ENCODE measurements at regions not wholly inside any gene's neighbourhood (a gene's known extent, or its start where the extent isn't known, plus 50 kb on each side); places are given as distances from the start of the nearest gene placed in this dataset.
"Not testable (repeated sequence)": the region's sequence is repeated elsewhere in the genome, so short reads cannot be mapped to it uniquely, and the experiment has no call there.

DNA sequence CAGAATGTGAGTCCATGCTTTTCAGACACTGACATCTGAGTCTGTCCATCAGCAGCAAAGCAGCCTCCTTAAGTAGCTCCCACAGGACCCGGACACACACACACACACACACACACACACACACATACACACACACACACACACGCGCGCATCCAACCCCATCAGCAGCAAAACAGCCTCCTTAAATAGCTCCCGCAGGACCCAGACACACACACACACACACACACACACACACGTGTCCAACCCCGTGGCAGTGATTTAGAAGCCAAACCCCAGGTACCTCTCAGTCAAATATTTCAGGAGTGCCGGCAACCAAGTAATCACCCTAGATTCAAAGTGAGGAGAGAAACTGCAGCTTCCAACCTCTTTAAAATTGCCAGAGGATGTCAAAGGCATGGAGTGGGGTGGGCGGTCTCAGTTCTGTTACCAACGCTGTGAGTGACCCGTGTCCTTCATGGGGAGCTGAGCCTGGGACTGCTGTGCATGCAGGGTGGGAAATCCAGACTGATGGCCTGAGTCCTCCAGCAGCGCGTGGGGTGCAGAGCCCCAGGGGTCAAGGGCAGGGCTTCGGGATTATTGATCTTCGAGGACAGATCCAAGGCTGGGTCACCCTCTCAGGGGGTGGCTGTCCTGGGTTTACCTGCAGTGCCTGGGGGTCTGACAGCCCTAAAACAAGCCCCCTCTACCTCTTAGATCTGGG, 293.5 kb downstream of the ADGRD1 start:
- not testable (repeated sequence) for H3K36me3 ChIP-seq (ENCODE audit: control insufficient read depth in 3 of 3, insufficient read depth in 2 of 3, low read depth in 1 of 3, low read length in 3 of 3); DNase-seq; FAIRE-seq; H3K27me3 ChIP-seq (ENCODE audit: control insufficient read depth in 3 of 3, insufficient read depth in 3 of 3, low read length in 3 of 3); H3K27ac ChIP-seq (ENCODE audit: low read depth in 1 of 3, low read length in 2 of 3); H3K9me3 ChIP-seq (ENCODE audit: control insufficient read depth in 2 of 2, insufficient read depth in 1 of 2, low read depth in 1 of 2, low read length in 1 of 2); H3K4me1 ChIP-seq (ENCODE audit: control insufficient read depth in 3 of 3, insufficient read depth in 2 of 3, low read depth in 1 of 3, low read length in 2 of 3); H3K4me3 ChIP-seq (ENCODE audit: low read depth in 1 of 3, low read length in 3 of 3)
- 65 to 70% (median 66%) methylated on average over 14 to 15 of the region's 15 CpGs for WGBS, 3 donors

DNA sequence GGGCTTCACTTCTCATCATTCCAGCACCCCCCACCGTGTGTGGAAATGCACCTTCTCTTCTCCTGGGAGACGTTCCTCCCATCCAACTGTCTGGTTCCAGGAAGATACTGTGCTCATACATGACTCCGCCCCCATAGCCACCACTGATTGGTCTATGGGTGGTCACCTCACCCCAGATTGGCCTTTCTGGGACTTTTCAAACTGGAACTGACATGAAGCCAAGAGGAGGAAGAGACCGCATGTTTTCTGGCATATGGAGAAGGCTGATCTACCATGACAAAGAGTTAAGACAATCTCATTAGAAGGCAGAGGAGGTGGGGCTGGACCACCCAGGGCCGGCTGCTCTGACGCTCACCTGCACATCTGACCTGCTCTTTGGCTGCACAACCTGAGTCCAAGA, 294.2 kb downstream of the ADGRD1 start:
- 52 to 73% (median 71%) methylated on average over 6 of the region's 6 CpGs for WGBS, 3 donors
- not testable (repeated sequence) for H3K4me1 ChIP-seq (ENCODE audit: control insufficient read depth in 3 of 3, insufficient read depth in 2 of 3, low read depth in 1 of 3, low read length in 2 of 3); DNase-seq; H3K9me3 ChIP-seq (ENCODE audit: control insufficient read depth in 2 of 2, insufficient read depth in 1 of 2, low read depth in 1 of 2, low read length in 1 of 2); H3K36me3 ChIP-seq (ENCODE audit: control insufficient read depth in 3 of 3, insufficient read depth in 2 of 3, low read depth in 1 of 3, low read length in 3 of 3); H3K27ac ChIP-seq (ENCODE audit: low read depth in 1 of 3, low read length in 2 of 3); H3K27me3 ChIP-seq (ENCODE audit: control insufficient read depth in 3 of 3, insufficient read depth in 3 of 3, low read length in 3 of 3); H3K4me3 ChIP-seq (ENCODE audit: low read depth in 1 of 3, low read length in 3 of 3); FAIRE-seq

DNA sequence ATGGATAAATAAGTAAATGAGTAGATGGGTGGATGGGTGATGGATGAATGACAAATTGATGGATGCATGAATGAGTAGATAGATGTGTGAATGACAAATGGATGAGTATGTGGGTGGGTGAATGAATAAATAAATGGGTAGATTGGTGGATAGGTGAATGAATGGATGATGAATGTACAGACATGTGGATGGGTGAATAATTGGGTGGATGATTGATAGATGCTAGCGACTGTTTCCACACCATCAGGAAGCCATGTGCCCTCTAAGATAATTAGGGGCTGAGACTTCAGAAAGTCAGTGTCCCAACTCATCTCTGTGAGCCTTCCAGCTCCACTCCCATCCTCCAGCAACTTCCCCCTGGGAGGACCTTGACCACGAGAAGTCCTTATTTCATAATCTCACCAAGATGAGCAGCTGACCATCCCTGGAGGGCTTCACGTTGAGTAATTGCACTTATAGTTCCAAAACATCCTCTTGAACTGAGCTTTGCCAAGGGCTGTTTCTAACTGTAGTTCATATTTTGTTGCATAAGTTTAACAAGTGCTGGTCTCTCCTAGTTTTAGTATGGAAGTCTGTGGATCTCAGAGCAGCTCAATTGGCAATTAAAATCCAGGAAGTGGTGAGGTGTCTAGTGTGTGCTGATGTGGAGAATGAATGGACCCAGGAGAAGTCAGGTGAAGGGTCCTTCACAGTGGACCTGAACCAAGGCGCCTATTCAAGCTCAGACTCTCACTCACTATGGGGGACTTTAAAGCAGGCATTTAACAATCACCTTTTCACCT, 295.7 kb downstream of the ADGRD1 start:
- Histone ChIP-seq H3K27ac (ENCODE audit: low read depth in 1 of 3, low read length in 2 of 3) (no peak overlapping the region), H3K27me3 (ENCODE audit: control insufficient read depth in 3 of 3, insufficient read depth in 3 of 3, low read length in 3 of 3) (peaks cover 0 to 5% (median 0%) of the 10 kb centered on the region in 3 donors), H3K9me3 (ENCODE audit: control insufficient read depth in 2 of 2, insufficient read depth in 1 of 2, low read depth in 1 of 2, low read length in 1 of 2) (no peaks in the 10 kb centered on the region), H3K4me3 (ENCODE audit: low read depth in 1 of 3, low read length in 3 of 3) (no peak overlapping the region), H3K36me3 (ENCODE audit: control insufficient read depth in 3 of 3, insufficient read depth in 2 of 3, low read depth in 1 of 3, low read length in 3 of 3) (no peaks in the 10 kb centered on the region), H3K4me1 (ENCODE audit: control insufficient read depth in 3 of 3, insufficient read depth in 2 of 3, low read depth in 1 of 3, low read length in 2 of 3) (no peaks in the 10 kb centered on the region)
- DNase-seq = no peak
- FAIRE-seq = no peak
- 54 to 58% (median 56%) methylated on average over 4 of the region's 4 CpGs for WGBS, 3 donors

DNA sequence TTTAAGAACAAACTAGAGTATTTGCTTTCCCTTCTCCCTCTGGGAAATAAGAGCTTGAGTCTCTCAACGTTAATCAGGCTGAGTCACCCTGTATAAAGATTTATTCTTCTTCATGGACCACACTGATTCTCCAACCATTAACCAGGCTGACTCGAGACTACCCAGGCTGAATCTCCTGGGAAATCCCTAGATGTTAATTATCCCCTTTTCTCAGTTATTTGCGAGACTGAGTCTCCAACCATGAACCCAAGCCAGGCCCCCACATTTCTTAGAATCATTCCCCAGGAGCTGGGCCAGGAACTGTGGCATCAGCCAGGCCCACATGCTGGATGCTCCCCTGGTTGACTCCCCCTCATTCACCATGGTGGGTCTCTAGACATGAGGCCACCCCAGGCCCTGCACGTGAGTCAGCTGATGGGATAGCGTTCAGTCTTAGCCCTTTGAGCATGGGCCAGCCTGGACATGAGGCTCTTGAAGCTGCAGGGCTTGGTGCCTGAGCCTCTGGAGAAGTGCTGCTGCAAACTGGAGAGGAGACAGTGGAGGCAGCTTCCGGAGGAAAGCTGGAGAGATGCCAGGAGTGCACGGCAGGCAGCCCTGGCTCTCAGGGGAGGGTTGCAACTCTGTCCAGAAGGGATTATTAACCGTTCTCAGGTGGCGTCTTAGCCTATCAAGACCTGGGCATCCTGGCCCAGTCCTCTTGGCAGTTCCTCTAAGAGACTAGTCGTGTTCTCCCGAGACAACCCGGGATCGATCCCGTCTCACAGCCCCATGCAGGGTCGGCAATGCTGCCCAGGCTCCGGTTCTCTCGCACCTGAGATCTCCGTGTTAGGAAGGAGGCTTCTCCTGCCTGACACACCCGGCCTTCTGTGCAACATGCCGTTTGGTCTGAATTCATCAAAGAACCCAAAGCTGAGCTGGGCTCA, 296.6 kb downstream of the ADGRD1 start:
- DNase-seq (no peak), FAIRE-seq (no peak)
- Histone ChIP-seq H3K4me1 (ENCODE audit: control insufficient read depth in 3 of 3, insufficient read depth in 2 of 3, low read depth in 1 of 3, low read length in 2 of 3) (no peaks in the 10 kb centered on the region), H3K27ac (ENCODE audit: low read depth in 1 of 3, low read length in 2 of 3) (no peak overlapping the region), H3K36me3 (ENCODE audit: control insufficient read depth in 3 of 3, insufficient read depth in 2 of 3, low read depth in 1 of 3, low read length in 3 of 3) (no peaks in the 10 kb centered on the region), H3K4me3 (ENCODE audit: low read depth in 1 of 3, low read length in 3 of 3) (no peak overlapping the region), H3K9me3 (ENCODE audit: control insufficient read depth in 2 of 2, insufficient read depth in 1 of 2, low read depth in 1 of 2, low read length in 1 of 2) (no peaks in the 10 kb centered on the region), H3K27me3 (ENCODE audit: control insufficient read depth in 3 of 3, insufficient read depth in 3 of 3, low read length in 3 of 3) (peaks cover 0 to 4% (median 0%) of the 10 kb centered on the region in 3 donors)
- WGBS, 3 donors = 70 to 78% (median 72%) methylated on average over 20 of the region's 20 CpGs

DNA sequence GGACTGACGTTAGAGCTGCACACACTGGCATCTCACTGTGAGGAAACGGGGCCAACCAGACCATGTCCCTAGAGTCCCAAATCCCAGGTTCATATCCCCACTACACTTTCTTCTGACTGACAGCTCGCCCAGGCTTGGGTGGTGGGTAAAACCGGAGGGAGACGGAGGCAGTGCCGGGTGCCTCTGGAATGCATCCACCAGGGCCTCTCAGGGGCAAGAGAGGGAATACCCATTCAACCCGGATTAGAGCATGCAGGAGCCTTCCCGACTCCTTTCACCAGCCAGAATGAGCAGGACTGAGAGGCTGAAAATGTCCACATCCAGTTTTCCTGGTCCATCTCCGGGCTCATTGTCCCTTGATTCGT, 297.2 kb downstream of the ADGRD1 start:
- FAIRE-seq (no peak), DNase-seq (no peak)
- H3K4me3 ChIP-seq (ENCODE audit: low read depth in 1 of 3, low read length in 3 of 3) = no peak overlapping the region
- H3K9me3 ChIP-seq (ENCODE audit: control insufficient read depth in 2 of 2, insufficient read depth in 1 of 2, low read depth in 1 of 2, low read length in 1 of 2) = no peaks in the 10 kb centered on the region
- no peaks in the 10 kb centered on the region for H3K36me3 ChIP-seq (ENCODE audit: control insufficient read depth in 3 of 3, insufficient read depth in 2 of 3, low read depth in 1 of 3, low read length in 3 of 3)
- H3K27me3 ChIP-seq (ENCODE audit: control insufficient read depth in 3 of 3, insufficient read depth in 3 of 3, low read length in 3 of 3) = no peaks in the 10 kb centered on the region
- no peak overlapping the region for H3K27ac ChIP-seq (ENCODE audit: low read depth in 1 of 3, low read length in 2 of 3)
- 80 to 87% (median 81%) methylated on average over 10 of the region's 10 CpGs for WGBS, 3 donors
- H3K4me1 ChIP-seq (ENCODE audit: control insufficient read depth in 3 of 3, insufficient read depth in 2 of 3, low read depth in 1 of 3, low read length in 2 of 3) = no peaks in the 10 kb centered on the region

DNA sequence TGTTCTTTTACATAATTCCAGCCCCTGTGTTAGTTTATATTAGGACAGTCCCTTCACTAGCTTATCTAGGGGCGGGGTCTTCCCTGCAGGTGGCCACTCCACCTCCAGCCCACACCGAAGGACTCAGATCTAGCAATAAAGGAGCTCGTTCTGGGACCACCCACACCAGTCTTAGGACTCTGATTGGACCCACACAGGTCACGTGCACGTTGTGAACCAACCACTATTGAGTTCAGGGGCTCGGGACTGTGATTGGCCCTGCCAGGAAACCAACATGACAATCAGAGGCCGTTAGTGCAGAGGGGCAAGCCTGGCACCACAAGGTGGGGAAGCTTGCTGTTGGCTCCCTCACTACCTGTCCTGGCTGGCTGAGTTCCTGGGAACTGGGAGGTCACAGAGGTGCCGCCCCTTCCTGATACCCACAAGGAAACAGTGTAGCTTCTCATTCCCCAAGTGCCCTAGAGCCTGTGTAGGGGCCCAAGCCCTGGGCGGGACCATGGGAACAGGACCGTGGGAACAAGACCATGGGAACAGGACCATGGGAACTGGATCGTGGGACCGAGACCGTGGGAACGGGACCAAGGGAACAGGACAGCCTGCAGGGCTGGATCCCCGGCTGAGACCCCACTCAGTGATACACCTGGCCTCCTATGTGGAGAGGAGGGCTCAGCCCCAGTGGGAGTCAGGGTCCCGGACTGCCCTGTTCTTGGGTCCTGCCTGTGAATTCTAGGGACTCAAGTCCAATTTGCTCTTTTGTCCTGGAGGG, 297.8 kb downstream of the ADGRD1 start:
- H3K36me3 ChIP-seq (ENCODE audit: control insufficient read depth in 3 of 3, insufficient read depth in 2 of 3, low read depth in 1 of 3, low read length in 3 of 3) = no peaks in the 10 kb centered on the region
- no peak overlapping the region for H3K4me3 ChIP-seq (ENCODE audit: low read depth in 1 of 3, low read length in 3 of 3)
- DNase-seq (no peak), FAIRE-seq (no peak)
- no peaks in the 10 kb centered on the region for H3K4me1 ChIP-seq (ENCODE audit: control insufficient read depth in 3 of 3, insufficient read depth in 2 of 3, low read depth in 1 of 3, low read length in 2 of 3)
- WGBS, 3 donors = 62 to 74% (median 66%) methylated on average over 16 of the region's 16 CpGs
- H3K27me3 ChIP-seq (ENCODE audit: control insufficient read depth in 3 of 3, insufficient read depth in 3 of 3, low read length in 3 of 3) = no peaks in the 10 kb centered on the region
- H3K27ac ChIP-seq (ENCODE audit: low read depth in 1 of 3, low read length in 2 of 3) = no peak overlapping the region
- H3K9me3 ChIP-seq (ENCODE audit: control insufficient read depth in 2 of 2, insufficient read depth in 1 of 2, low read depth in 1 of 2, low read length in 1 of 2) = peaks cover 0 to 5% of the 10 kb centered on the region in 2 donors

DNA sequence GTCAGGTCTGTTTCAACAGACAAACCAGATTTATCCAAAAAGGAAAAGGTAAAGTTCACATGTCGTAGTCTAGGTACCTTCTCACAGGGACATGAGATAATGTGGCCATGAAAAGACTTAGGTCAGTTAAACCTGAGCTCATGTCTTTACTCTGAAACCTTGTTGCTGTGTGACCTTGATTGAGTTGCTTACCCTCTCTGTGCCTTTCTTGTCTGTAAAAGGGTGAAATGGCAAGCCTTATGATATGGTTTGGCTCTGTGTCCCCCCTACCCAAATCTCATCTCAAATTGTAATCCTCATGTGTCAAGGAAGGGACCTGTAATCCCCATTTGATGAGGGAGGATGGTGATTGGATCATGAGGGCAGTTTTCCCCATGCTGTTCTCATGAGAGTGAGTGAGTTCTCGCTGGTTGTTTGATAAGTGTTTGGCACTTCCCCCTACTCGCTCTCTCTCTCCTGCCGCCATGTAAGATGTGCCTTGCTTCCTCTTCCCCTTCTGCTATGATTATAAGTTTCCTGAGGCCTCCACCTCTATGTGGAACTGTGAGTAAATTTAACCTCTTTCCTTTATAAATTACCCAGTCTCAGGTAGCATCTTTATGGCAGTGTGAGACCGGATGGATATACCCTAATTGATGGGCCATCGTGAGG, 299.8 kb downstream of the ADGRD1 start:
- H3K4me3 ChIP-seq (ENCODE audit: low read depth in 1 of 3, low read length in 3 of 3) = no peak overlapping the region
- H3K9me3 ChIP-seq (ENCODE audit: control insufficient read depth in 2 of 2, insufficient read depth in 1 of 2, low read depth in 1 of 2, low read length in 1 of 2) = peaks cover 0 to 9% of the 10 kb centered on the region in 2 donors
- no peaks in the 10 kb centered on the region for H3K27me3 ChIP-seq (ENCODE audit: control insufficient read depth in 3 of 3, insufficient read depth in 3 of 3, low read length in 3 of 3)
- H3K27ac ChIP-seq (ENCODE audit: low read depth in 1 of 3, low read length in 2 of 3) = no peak overlapping the region
- H3K36me3 ChIP-seq (ENCODE audit: control insufficient read depth in 3 of 3, insufficient read depth in 2 of 3, low read depth in 1 of 3, low read length in 3 of 3) = no peaks in the 10 kb centered on the region
- FAIRE-seq (no peak), DNase-seq (no peak)
- 84 to 89% (median 85%) methylated on average over 6 of the region's 6 CpGs for WGBS, 3 donors
- H3K4me1 ChIP-seq (ENCODE audit: control insufficient read depth in 3 of 3, insufficient read depth in 2 of 3, low read depth in 1 of 3, low read length in 2 of 3) = no peaks in the 10 kb centered on the region
